ENCODE measurements at regions not wholly inside any gene's neighbourhood (a gene's known extent, or its start where the extent isn't known, plus 50 kb on each side); places are given as distances from the start of the nearest gene placed in this dataset.

- H3K9me3 Mint-ChIP-seq = no peaks in the 10 kb centered on the region
Observed at GRCh38 chr3:150061288-150062024, 90.8 kb upstream of the PFN2 start.

GRCh38 chr3:150059729-150060128 is 89.0 kb upstream of the PFN2 start:
- no peaks in the 10 kb centered on the region for H3K36me3 Mint-ChIP-seq
- DNase-seq = no peak
- H3K27me3 Mint-ChIP-seq = peaks cover 4% of the 10 kb centered on the region
- H3K4me1 Mint-ChIP-seq = no peaks in the 10 kb centered on the region
- H3K9me3 Mint-ChIP-seq = no peaks in the 10 kb centered on the region
- H3K4me3 Mint-ChIP-seq = no peak overlapping the region
- H3K27ac Mint-ChIP-seq = no peak overlapping the region

More at GRCh38 chr3:150061288-150062024, 90.8 kb upstream of the PFN2 start:
- no peak overlapping the region for H3K4me3 Mint-ChIP-seq
- no peaks in the 10 kb centered on the region for H3K36me3 Mint-ChIP-seq
- H3K27ac Mint-ChIP-seq = no peak overlapping the region
- H3K27me3 Mint-ChIP-seq = peaks cover 2% of the 10 kb centered on the region
- DNase-seq = no peak
- H3K4me1 Mint-ChIP-seq = no peaks in the 10 kb centered on the region

DNA sequence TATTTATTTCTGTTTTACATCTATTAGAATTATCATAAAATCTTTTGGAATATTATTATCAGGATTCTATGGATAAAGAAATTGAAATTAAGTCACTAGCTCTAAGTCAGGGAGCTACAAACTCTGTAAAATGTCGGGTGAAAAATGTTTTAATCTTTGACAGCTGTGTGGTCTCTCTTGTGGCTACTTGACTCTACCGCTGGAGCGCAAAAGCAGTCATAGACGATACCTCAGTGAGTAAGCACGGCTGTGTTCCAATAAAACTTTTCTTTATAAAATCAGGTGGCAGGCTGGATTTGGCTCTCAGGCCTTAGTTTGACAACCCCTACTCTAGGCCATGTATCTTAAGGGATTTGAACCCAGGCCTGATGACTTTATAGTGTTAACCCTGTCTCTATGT is 88.5 kb upstream of the PFN2 start:
- H3K9me3 Mint-ChIP-seq = no peaks in the 10 kb centered on the region
- H3K4me3 Mint-ChIP-seq = no peak overlapping the region
- no peaks in the 10 kb centered on the region for H3K36me3 Mint-ChIP-seq
- H3K4me1 Mint-ChIP-seq = no peaks in the 10 kb centered on the region
- no peak overlapping the region for H3K27ac Mint-ChIP-seq
- peaks cover 4% of the 10 kb centered on the region for H3K27me3 Mint-ChIP-seq
- no peak for DNase-seq

- Mint-ChIP-seq H3K27me3 (peaks cover 12% of the 10 kb centered on the region), H3K9me3 (no peaks in the 10 kb centered on the region), H3K4me1 (no peaks in the 10 kb centered on the region), H3K27ac (no peak overlapping the region), H3K36me3 (no peaks in the 10 kb centered on the region), H3K4me3 (no peak overlapping the region)
- no peak for DNase-seq
Observed at GRCh38 chr3:150057227-150057626, 86.5 kb upstream of the PFN2 start.

GRCh38 chr3:150055332-150055731 is 84.6 kb upstream of the PFN2 start:
- Mint-ChIP-seq H3K4me1 (no peaks in the 10 kb centered on the region), H3K9me3 (no peaks in the 10 kb centered on the region), H3K36me3 (no peaks in the 10 kb centered on the region), H3K27me3 (peaks cover 26% of the 10 kb centered on the region), H3K4me3 (no peak overlapping the region), H3K27ac (no peak overlapping the region)
- DNase-seq = no peak

DNA sequence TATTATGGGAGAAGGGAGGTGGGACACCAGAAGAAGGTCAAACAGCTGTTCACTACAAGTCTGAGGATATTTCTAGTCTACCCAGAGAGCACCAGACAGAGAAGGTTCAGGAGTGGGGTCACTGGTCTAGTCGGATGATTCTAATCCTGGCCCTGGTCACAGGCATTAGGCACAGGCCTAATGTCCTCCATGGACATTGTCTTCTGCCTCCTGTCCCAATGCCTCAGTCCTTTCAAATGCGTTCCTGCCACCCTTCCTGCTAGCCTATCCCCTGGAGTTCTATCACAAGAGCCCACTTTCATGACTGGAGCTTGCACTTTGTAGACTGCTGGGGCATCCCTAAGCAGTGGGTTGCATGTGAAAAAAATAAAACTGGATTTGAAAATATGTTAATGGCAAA is 83.9 kb upstream of the PFN2 start:
- Mint-ChIP-seq H3K4me1 (no peaks in the 10 kb centered on the region), H3K36me3 (no peaks in the 10 kb centered on the region), H3K27me3 (peaks cover 30% of the 10 kb centered on the region), H3K9me3 (no peaks in the 10 kb centered on the region), H3K27ac (no peak overlapping the region), H3K4me3 (no peak overlapping the region)
- no peak for DNase-seq

DNA sequence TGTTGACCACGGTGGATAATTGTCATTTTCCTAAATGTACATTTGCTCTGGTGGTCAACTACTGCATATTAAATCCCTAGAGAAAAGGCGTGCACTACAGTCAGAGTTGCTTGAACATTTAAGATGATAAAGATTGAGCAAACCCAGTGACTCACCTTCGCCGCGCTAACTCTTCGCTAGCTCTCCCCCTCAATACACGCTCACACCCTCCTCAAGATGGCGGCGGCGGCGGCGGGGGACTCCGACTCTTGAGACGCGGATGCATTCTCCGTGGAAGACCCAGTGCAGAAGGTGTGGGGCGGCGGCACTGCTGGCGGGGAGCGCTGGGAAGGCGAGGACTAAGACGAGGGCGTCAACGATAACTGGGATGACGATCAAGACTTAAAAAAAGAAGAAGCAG is 79.8 kb upstream of the PFN2 start:
- no peak overlapping the region for H3K27ac Mint-ChIP-seq
- no peaks in the 10 kb centered on the region for H3K4me1 Mint-ChIP-seq
- peaks cover 41% of the 10 kb centered on the region for H3K27me3 Mint-ChIP-seq
- peak overlapping the region; percentile 19 for H3K4me3 Mint-ChIP-seq
- no peaks in the 10 kb centered on the region for H3K36me3 Mint-ChIP-seq
- DNase-seq = no peak
- H3K9me3 Mint-ChIP-seq = no peaks in the 10 kb centered on the region

- DNase-seq = no peak
- H3K9me3 Mint-ChIP-seq = no peaks in the 10 kb centered on the region
- no peak overlapping the region for H3K27ac Mint-ChIP-seq
- H3K27me3 Mint-ChIP-seq = peaks cover 46% of the 10 kb centered on the region
- H3K4me3 Mint-ChIP-seq = no peak overlapping the region
- no peaks in the 10 kb centered on the region for H3K4me1 Mint-ChIP-seq
- H3K36me3 Mint-ChIP-seq = no peaks in the 10 kb centered on the region
Observed at GRCh38 chr3:150049317-150049716, 78.6 kb upstream of the PFN2 start.

DNA sequence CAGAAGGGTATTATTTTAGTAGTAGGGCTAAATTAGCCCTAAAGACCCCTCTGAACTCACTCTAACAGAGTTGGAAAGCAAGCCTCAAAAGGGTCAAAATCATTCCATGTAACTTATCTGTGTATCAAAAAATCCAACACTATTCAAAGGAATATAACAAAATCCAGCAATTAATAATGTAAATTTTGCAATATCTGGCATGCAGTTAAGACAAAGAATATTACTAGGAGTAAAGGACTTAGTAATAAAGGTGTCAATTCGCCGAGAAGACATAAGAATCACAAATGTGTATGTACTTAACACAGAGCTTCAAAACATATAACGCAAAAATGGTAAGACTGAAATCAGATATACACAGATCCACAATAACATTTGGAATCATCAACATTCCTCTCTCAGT is 71.2 kb upstream of the PFN2 start:
- DNase-seq = no peak
- Mint-ChIP-seq H3K9me3 (peaks cover 11% of the 10 kb centered on the region), H3K4me1 (no peaks in the 10 kb centered on the region), H3K4me3 (no peak overlapping the region), H3K27ac (no peak overlapping the region), H3K36me3 (peaks cover 4% of the 10 kb centered on the region), H3K27me3 (peaks cover 22% of the 10 kb centered on the region)

DNA sequence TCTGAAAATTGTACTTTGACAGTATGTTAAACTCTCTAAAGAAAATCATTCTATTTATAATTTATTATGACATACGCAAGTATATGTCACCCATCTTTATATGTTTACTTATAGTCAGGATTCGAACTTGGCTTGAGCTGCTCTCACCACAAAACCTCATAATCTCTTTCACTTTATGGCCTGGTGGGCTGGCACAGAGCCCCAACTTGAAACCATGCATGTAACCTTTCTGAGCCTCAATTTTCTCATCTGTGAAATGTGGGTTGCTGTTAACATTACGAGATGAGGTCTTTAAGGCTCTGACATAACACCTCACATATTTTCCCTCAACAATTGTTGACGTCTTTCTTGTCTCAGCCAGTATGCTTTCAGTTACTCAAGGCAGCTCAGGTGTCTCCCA is 69.4 kb upstream of the PFN2 start:
- no peak overlapping the region for H3K27ac Mint-ChIP-seq
- DNase-seq = no peak
- peaks cover 4% of the 10 kb centered on the region for H3K36me3 Mint-ChIP-seq
- H3K4me3 Mint-ChIP-seq = no peak overlapping the region
- H3K27me3 Mint-ChIP-seq = peaks cover 18% of the 10 kb centered on the region
- no peaks in the 10 kb centered on the region for H3K4me1 Mint-ChIP-seq
- H3K9me3 Mint-ChIP-seq = peaks cover 11% of the 10 kb centered on the region

- Mint-ChIP-seq H3K27ac (no peak overlapping the region), H3K27me3 (peaks cover 10% of the 10 kb centered on the region), H3K36me3 (peaks cover 4% of the 10 kb centered on the region), H3K4me1 (no peaks in the 10 kb centered on the region), H3K4me3 (no peak overlapping the region), H3K9me3 (peaks cover 11% of the 10 kb centered on the region)
- DNase-seq = no peak
Observed at GRCh38 chr3:150038830-150039229, 68.1 kb upstream of the PFN2 start.

GRCh38 chr3:150036780-150037179 is 66.1 kb upstream of the PFN2 start:
- H3K4me3 Mint-ChIP-seq = no peak overlapping the region
- no peak for DNase-seq
- no peaks in the 10 kb centered on the region for H3K4me1 Mint-ChIP-seq
- peaks cover 13% of the 10 kb centered on the region for H3K27me3 Mint-ChIP-seq
- peaks cover 4% of the 10 kb centered on the region for H3K36me3 Mint-ChIP-seq
- no peak overlapping the region for H3K27ac Mint-ChIP-seq
- peaks cover 8% of the 10 kb centered on the region for H3K9me3 Mint-ChIP-seq

DNA sequence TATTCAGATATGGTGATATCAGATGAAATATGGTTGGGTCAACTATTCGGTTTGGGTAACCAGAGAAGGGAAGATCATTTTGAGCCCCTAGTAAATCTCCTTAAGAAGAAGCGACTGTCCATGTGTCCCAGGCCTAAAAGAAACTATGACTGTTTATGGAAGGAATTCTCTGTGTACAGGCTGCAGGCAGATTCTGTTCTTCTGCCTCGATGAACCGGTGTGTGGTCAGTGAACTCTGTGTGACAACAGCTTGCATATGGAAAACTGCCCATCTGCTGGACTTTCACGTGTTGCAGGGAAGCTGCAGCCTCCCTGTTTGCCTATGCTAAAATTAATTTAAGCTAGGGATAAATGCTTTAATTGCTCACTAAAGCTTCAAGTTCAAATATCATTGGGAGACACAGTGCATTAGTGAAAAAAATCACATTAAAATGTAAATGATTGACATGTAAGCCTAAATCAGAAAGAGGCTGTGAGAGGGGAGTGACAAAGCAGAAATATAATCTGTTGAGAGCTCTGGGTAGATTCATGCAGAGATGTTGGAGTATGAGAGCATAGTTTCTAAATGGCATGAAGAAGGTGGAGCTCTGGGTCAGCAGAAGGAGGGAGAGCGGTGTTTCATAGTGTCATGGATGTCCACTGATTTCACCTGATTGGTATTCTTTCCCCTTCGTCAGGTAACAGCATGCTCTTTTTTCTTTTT is 65.4 kb upstream of the PFN2 start:
- Mint-ChIP-seq H3K4me1 (no peaks in the 10 kb centered on the region), H3K27me3 (peaks cover 9% of the 10 kb centered on the region), H3K4me3 (no peak overlapping the region), H3K36me3 (no peaks in the 10 kb centered on the region), H3K27ac (no peak overlapping the region), H3K9me3 (peaks cover 2% of the 10 kb centered on the region)
- no peak for DNase-seq

- Mint-ChIP-seq H3K27ac (no peak overlapping the region), H3K4me1 (no peaks in the 10 kb centered on the region), H3K4me3 (no peak overlapping the region), H3K9me3 (no peaks in the 10 kb centered on the region), H3K36me3 (no peaks in the 10 kb centered on the region), H3K27me3 (peaks cover 6% of the 10 kb centered on the region)
- no peak for DNase-seq
Observed at GRCh38 chr3:150035301-150035779, 64.6 kb upstream of the PFN2 start.

- peaks cover 16% of the 10 kb centered on the region for H3K27me3 Mint-ChIP-seq
Observed at GRCh38 chr3:150033721-150034120, 63.0 kb upstream of the PFN2 start.

GRCh38 chr3:150030841-150031240 is 60.1 kb upstream of the PFN2 start:
- Mint-ChIP-seq H3K9me3 (peaks cover 4% of the 10 kb centered on the region), H3K4me1 (no peaks in the 10 kb centered on the region), H3K27me3 (peaks cover 22% of the 10 kb centered on the region), H3K36me3 (no peaks in the 10 kb centered on the region), H3K4me3 (no peak overlapping the region), H3K27ac (no peak overlapping the region)
- no peak for DNase-seq

More at GRCh38 chr3:150033721-150034120, 63.0 kb upstream of the PFN2 start:
- Mint-ChIP-seq H3K36me3 (no peaks in the 10 kb centered on the region), H3K9me3 (no peaks in the 10 kb centered on the region), H3K27ac (no peak overlapping the region), H3K4me1 (no peaks in the 10 kb centered on the region), H3K4me3 (no peak overlapping the region)
- DNase-seq = no peak
